ENCODE measurements at regions not wholly inside any gene's neighbourhood (a gene's known extent, or its start where the extent isn't known, plus 50 kb on each side); places are given as distances from the start of the nearest gene placed in this dataset.

DNA sequence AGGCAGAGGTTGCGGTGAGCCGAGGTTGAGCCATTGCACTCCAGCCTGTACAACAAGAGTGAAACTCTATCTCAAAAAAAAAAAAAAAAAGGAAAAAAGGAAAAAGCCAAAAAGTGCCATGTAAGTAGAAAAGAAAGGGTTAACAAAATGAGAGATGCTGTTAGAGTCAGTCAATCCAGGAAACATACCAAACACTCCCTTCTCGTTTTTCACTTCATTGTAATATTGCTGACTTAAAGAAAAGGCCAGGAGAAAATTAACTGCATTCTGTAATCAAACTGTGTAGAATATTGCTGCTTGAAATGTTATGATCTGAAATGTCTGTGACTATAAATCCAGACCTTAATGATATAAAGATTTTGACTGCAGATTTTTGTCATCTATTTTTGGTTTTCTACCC lies 379.1 kb downstream of the ENC1 start:
- no peak for TF ChIP-seq TCF12 (IDR thresholded peaks at IDR 0.05; ENCODE audit: low read depth)
- no peak for TF ChIP-seq EP300 (IDR thresholded peaks at IDR 0.05; ENCODE audit: borderline replicate concordance)
